Fibroblast of skin of abdomen (primary cell): ENCODE measurements at regions not wholly inside any gene's neighbourhood (a gene's known extent, or its start where the extent isn't known, plus 50 kb on each side); places are given as distances from the start of the nearest gene placed in this dataset.
"Not testable (repeated sequence)": the region's sequence is repeated elsewhere in the genome, so short reads cannot be mapped to it uniquely, and the experiment has no call there.

Experiments used
- DNase-seq: peaks from one replicate; pipeline ENCODE4 v3.0.0-alpha.2; 2013

DNA sequence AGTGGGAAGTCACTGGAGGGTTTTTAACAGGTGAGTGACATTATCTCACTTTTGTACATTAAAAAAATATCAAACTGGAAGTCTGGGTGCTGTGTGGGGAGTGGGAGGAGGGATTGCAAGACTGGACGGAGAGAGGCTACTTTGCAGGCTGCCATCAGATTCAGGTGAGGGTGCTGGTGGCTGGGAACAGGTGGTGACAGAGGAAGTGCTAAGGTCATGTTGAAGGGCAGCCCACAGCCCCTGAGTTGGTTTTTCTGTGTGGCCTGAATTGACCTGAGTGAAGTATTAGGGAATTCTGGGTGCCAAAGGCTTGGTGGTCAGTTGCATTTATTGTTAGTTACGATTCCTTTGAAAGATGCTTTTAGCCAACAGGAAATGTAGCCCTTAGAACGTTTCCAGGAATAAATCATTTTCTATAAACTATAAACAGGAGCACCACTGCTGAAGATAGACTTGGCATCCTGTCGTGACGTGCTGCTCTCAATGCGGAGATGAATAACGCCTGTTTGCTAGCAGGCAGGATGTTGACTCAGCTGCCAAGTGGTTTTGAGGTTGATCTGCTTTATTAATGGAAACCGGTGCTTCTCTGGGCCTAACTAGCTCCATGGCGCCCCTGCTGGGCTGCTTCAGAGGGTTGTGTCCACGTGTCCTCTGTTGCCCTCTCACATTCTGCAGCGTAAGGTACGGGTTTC lies 707.5 kb upstream of the TMEM132C start:
- DNase-seq, result peak; percentile 98

DNA sequence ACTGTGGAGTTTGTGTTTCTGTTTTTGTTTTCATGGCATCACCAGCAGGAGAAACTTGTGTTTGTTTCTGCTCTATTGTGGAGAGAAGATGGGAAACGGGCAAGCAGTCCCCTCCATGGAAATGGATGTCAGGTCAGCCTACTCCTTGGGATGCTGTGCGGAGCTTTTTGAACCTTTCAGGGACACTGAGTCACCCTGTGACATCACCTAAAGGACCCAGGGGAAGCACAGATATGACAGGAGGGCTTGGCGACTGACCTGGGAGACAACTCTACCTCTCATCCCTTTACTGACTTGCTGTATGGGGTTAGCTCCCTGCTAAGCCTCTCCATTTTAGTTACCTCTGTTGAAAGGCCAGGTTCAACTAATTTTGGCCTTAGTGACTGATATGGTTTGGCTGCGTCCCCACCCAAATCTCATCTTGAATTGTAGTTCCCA lies 706.9 kb upstream of the TMEM132C start:
- DNase-seq, result no peak

GRCh38 chr12:127562816-127563215 lies 704.2 kb upstream of the TMEM132C start:
- DNase-seq, result no peak

DNA sequence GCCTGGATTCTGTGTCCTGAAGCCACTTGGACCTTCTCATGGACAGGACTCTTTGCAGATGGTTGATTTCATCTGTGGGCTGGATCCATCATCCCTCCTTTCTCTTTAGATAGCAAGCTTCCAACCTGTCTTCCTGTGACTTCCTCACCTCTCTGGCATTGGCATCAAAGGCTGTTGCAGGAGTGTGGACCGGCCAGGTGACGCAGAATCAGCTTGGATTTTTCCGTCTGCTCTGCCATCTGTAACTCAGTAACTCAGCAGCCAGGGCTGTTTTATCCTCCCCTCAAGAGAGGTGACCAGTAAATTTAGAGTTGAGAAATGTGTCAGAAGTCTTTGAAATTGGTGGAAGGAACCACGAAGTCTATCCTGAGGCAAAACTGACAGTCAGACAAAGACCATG lies 701.7 kb upstream of the TMEM132C start:
- no peak for DNase-seq

GRCh38 chr12:127567531-127567930 lies 699.4 kb upstream of the TMEM132C start:
- DNase-seq, result no peak

DNA sequence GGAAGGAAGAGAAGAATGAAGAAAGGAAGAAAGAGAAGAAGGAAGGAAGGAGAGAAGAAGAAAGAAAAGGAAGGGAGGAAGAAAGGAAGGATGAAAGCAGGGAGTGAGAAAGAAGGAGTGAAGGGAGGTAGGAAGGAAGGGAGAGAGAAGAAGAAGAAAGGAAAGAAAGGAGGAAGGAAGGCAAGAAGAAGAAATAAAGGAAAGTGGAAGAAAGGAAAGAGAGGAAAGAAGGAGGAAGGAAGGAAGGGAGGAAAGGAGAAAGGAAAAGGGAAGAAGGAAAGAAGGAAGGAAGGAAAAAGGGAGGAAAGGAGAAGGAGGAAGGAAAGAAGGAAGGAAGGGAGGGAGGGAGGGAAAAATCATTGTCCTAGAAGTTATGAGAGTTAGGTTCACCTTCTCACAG lies 696.6 kb upstream of the TMEM132C start:
- DNase-seq, result no peak

- DNase-seq, result no peak
Measured at GRCh38 chr12:127570793-127571360, 696.1 kb upstream of the TMEM132C start.

DNA sequence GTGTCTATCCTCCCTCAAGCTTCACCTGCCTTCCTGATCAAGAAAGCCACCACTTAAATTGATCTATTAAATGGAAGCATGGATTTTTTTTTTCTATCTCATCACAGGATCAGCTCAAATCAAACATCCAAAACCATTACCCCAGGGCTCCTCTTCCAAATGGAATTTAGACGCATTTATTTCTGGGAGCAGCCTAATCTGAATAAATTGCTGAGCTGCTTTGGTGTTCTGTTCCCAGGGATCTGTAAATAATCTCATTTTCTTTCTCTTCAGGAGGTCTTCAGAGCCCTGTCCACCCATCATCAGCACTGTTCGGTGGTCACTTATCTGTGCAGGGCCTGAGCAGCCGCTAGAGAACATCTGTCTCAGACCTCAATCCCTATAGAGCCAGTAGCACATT lies 695.4 kb upstream of the TMEM132C start:
- DNase-seq, result no peak

- peak; percentile 11 for DNase-seq
Measured at GRCh38 chr12:127579446-127579845, 687.5 kb upstream of the TMEM132C start.

DNA sequence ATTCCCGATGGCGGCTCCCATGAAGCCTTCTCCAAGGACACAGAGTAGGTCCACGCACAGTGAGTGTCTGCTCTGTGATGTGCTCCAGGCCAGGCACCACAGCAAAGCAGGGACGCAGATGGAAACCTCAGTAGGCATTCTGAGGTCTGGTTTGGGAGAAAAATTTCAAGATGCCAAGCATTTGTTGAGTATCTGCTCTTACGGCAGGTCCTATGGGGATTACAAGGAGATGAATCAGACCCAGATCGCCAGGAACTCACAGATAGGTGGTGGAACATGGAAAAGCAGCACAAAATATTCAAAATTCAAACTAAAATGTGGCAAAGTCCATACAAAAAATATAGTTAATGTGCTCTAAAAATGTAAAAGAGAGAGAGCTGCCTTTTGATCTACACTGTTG lies 684.9 kb upstream of the TMEM132C start:
- DNase-seq, result peak; percentile 27

- DNase-seq, result no peak
Measured at GRCh38 chr12:127583041-127583440, 683.9 kb upstream of the TMEM132C start.

DNA sequence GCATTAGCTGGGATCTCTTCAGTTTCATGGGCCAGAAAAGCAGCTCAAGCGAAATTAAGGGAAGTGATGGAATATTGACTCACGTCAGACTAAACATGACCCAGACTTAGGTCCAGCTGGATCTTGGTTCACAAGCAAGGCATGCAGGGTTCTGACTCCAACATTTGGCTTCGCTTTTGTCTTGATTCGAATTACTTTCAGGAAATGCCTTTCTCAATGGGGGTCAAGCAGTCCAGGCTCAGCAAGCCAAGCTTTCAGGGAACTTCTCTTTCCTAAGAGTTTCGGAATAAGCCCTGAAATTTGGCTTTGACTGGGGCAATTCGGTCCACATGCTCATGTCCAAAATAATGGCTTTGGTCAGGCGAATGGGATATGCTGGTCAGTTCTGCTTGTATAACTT lies 678.7 kb upstream of the TMEM132C start:
- DNase-seq, result peak; percentile 92

DNA sequence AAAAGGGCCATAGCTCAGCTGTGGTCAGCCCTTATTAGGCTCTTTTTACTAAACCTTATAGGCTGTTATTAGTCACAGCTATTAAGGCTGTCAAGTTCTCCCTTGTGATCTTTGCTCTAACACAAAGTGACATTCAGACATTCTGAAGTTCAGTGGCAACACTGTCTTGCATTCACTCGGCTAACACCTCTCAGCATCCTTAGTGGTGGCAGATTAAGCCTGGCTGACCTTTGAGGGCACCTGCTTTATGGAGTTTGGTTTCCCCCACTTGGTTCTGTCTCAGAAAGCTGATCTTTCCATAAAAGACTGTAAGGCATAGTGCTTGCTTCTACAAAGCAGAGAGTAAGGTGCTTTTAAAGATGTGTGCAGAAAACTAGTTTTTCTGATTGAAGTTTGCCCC lies 677.4 kb upstream of the TMEM132C start:
- no peak for DNase-seq

- no peak for DNase-seq
Measured at GRCh38 chr12:127590868-127591267, 676.1 kb upstream of the TMEM132C start.

GRCh38 chr12:127592245-127592644 lies 674.7 kb upstream of the TMEM132C start:
- no peak for DNase-seq

DNA sequence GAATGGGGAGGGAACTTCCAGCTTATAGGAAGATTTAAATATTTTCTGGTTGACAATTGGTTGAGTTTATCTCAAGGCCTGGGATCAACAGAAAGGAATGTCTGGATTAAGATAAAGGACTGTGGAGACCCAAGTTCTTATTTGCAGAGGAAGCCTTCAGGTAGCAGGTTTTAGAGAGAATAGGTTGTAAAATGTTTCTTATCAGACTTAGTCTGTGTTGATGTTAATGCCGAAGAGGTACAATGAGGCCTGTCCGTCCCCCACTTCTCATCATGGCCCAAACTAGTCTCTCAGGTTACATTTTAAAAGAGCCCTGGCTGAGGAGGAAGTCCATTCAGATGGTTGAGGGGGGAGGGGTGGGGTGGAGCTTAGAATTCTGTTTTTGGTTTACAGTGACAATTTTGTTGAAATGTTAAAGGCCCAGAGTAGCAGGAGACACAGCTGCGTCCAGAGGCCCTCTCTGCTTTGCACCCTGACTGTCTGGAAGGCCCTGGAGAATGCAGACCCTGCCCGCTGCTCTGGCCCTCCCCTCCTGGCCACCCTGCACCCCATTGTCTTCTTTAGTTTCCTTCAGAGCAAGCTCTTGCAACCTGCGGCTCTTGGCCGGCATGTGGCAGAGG lies 672.5 kb upstream of the TMEM132C start:
- DNase-seq, result no peak

DNA sequence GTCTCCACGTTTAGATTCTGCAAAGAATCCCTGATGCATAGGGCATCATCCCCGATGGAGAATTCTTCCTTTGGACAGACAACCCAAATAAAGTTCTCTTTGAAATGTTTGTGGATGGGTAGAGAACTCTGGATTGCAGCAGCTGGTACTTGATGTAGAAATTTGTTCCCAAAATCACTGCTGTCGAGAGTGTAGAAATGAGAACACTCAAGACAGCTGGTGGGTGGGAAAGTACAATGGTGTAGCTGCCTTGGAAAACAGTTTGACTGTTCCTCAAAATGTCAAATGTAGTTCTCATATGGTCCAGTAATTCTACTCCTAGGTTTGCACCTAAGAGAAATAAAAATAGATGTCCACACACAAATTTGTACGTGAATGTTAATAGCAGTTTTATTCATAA lies 671.5 kb upstream of the TMEM132C start:
- DNase-seq, result no peak

DNA sequence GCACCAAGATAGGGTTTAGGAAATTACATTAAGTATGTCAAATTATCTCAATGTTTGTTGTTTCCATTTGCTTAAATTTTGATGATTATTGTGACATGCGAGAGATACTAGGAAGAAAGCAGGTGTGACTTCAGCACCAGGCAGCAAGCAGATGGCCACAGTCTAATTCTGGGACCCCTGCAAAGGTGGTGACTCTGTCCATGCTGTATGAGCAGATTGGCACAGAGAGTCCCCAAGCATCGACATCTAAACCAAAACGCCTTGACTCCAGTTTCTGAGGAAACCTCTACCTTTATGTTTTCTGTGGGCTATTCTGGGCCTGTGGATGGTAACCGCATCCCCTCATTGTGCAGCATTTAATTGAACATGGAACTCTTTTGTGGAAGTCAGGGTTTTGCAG lies 670.1 kb upstream of the TMEM132C start:
- no peak for DNase-seq

DNA sequence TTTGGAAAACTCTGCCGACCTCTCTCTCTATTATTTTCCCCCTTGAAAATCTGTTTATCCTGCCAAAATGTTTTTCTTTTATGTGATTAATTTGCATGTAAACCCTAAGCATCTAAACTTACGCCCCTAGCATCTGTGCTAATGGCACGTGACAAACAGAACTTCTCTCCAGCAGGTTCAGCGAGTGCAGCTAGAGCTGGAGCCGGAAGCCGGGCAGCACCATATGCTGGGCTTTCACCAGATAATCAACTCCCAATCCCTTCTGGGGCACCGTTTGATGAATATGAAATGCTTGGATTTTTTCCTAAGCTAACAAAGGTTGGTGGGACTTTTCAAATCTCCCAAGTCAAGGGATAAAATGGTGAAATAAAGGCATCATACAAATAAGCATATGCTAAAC lies 667.5 kb upstream of the TMEM132C start:
- no peak for DNase-seq

DNA sequence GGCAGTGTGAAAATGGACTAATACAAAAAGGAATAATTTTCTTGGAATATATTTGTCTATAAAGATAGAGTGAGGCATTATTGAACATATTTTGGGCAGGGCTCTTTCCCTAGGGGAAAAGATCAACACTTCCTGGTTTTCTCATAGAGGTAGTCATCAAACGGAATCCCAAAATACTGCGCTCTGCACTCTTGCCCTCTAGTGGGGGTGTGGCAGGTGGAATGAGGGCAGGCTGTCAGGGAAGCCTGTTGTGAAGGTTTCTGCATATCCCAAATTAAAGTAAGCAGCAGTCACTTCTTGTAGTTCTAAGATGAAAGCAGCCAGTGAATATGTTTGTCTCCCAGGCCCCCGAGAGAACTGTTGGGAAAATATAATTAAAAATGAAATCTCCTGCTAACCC lies 666.8 kb upstream of the TMEM132C start:
- no peak for DNase-seq

DNA sequence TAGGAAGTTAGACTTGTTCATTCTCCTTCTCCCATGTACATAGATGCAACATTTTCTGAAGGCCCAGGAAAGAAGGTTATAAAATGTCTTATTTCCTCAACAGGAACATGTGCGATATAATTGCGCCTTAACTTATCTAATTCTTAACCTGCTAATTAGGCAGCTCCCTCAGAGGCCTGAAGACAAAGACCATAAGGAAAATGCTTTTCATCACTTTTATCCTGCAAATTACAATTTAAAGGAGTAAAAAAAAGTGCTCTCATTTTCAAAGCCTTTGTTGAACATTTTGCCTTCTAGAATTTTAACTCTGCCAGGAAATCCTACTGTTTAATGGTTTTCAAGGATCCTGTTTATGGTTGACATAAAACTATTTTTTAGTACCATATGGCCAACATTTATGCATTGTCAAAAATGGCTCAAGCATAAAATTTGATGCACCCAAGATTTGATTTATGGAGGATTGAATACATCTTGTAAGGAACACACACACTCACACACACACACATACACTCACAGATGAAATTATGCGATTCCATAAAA lies 660.4 kb upstream of the TMEM132C start:
- no peak for DNase-seq

DNA sequence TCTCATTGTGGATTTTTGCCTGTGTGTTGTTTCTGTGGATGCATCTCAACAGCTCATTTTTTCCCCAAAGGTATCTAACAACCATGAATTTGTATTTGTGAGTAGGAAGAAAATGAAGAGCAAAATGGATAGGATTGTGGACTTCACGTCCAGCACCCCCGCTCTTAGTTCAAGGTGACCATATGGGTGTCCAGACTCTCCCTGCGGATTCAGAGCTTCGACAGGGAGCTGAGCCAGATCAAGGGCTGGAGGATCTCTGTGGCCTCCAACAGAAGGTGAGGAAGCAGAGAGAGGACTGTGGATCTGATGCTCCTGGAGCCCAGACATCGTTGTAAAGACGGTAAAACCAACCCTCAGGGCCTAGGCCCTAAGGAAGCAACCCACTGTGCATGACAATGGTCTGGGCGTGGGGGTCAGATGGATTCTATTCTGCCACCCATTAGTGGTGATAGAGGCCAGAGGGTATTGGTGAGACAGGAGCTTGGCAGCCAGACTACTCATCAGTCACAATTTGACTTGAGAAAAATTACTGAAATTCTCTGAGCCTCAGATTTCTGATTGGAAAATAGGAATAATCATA lies 659.7 kb upstream of the TMEM132C start:
- no peak for DNase-seq

GRCh38 chr12:127608359-127608758 lies 658.6 kb upstream of the TMEM132C start:
- DNase-seq, result not testable (repeated sequence)

- DNase-seq, result no peak
Measured at GRCh38 chr12:127613056-127613455, 653.9 kb upstream of the TMEM132C start.
